Pancreas (tissue), 10 donors: ENCODE measurements at regions not wholly inside any gene's neighbourhood (a gene's known extent, or its start where the extent isn't known, plus 50 kb on each side); places are given as distances from the start of the nearest gene placed in this dataset.

ENCODE experiments used
- ATAC-seq, 4 donors: fragments of 200-7000 bp; cut with Tn5 transposase; one replicate each; pipeline versions ENCODE4 v1.8.0 to v1.9.1; 2020; ENCODE audit warnings: mild to moderate bottlenecking in 4 of 4, moderate library complexity in 4 of 4
- DNase-seq, 6 donors: peaks; one replicate each; pipeline ENCODE4 v3.0.0-alpha.2; 2020
- FAIRE-seq: peaks from 2 replicates; lab custom pipeline; 2012; peaks lifted over from hg19 to GRCh38; lab: Jason Lieb, UNC
- H3K27ac ChIP-seq, 4 donors: fragments of 200-600 bp; sonication (generic); 1 replicate in 3 of 4; 2 replicates in 1 of 4; pipeline versions ENCODE4 v1.5.0 to v1.8.0; 2020
- H3K27me3 ChIP-seq, 4 donors: fragments of 200-600 bp; one replicate each; pipeline ENCODE4 v1.8.0; 2021
- H3K36me3 ChIP-seq, 3 donors: fragments of 200-600 bp; sonication (generic) in 1 of 3; one replicate each; pipeline versions ENCODE4 v1.5.0 to v1.8.0; 2020 to 2021
- H3K4me1 ChIP-seq, 3 donors: fragments of 200-600 bp; one replicate each; pipeline ENCODE4 v1.8.0; 2021
- H3K4me3 ChIP-seq, 4 donors: fragments of 200-600 bp; sonication (generic) in 2 of 4; one replicate each; pipeline versions ENCODE4 v1.5.0 to v1.8.0; 2020 to 2021
- H3K9me3 ChIP-seq, 4 donors: fragments of 200-600 bp; one replicate each; pipeline ENCODE4 v1.8.0; 2021
- CTCF ChIP-seq, 4 donors: fragments of 200-600 bp; sonication (generic) in 3 of 4; IDR thresholded peaks; one replicate each; pipeline versions ENCODE4 v1.5.0 to v1.8.0; 2021; ENCODE audit warnings: antibody characterized with exemption in 4 of 4
- WGBS, 2 donors: extraction: QIAGEN DNeasy Blood & Tissue Kit; methylation state at CpG; one replicate each; pipeline ENCODE4 v1.1.7; 2013; 5-methylcytosine and 5-hydroxymethylcytosine counted together
- intact Hi-C, 3 donors: fragments of 100-400 bp; cut with DNase I; formaldehyde crosslinking; loops; one replicate each; pipeline versions ENCODE4 v1.11.1 to v1.14.2; 2022
- donor health status: healthy with polysubstance abuse.
- donor health status: DM: no; HTN: no; CAD: no; lungs with moderate emphysema.
- donor health status: DM: no; HTN: no; CAD: no.
- donor health status: control.
- donor health status: control.
- donor health status: Bipolar disorder and iron deficiency.
- donor health status: DM: yes; HTN: yes; CAD: no.
- donor health status: DM: no; HTN: no; CAD: no.
- donor health status: DM: no; HTN: no; CAD: no.
- donor health status: DM: yes; HTN: yes; CAD: no.

- WGBS, 2 donors, result 58 to 66% methylated on average over 17 of the region's 17 CpGs
- ATAC-seq (no peak), DNase-seq (no peak), FAIRE-seq (no peak)
- Histone ChIP-seq H3K27ac (no peak overlapping the region), H3K4me3 (no peak overlapping the region), H3K9me3 (no peaks in the 10 kb centered on the region), H3K36me3 (no peaks in the 10 kb centered on the region), H3K27me3 (no peaks in the 10 kb centered on the region), H3K4me1 (no peaks in the 10 kb centered on the region)
- intact Hi-C loops, result no loop called here
- no peak for TF ChIP-seq CTCF (IDR thresholded peaks at IDR 0.05)
Observed at GRCh38 chr9:16202914-16203728, 650.3 kb downstream of the CCDC171 start.

GRCh38 chr9:16203729-16204573 lies 651.1 kb downstream of the CCDC171 start:
- FAIRE-seq (no peak), DNase-seq (no peak), ATAC-seq (no peak)
- no peak for TF ChIP-seq CTCF (IDR thresholded peaks at IDR 0.05)
- Histone ChIP-seq H3K4me3 (no peak overlapping the region), H3K27ac (no peak overlapping the region), H3K4me1 (no peaks in the 10 kb centered on the region), H3K9me3 (no peaks in the 10 kb centered on the region), H3K36me3 (no peaks in the 10 kb centered on the region), H3K27me3 (no peaks in the 10 kb centered on the region)
- intact Hi-C loops, result no loop called here
- WGBS, 2 donors, result 68 to 77% methylated on average over 14 of the region's 14 CpGs

DNA sequence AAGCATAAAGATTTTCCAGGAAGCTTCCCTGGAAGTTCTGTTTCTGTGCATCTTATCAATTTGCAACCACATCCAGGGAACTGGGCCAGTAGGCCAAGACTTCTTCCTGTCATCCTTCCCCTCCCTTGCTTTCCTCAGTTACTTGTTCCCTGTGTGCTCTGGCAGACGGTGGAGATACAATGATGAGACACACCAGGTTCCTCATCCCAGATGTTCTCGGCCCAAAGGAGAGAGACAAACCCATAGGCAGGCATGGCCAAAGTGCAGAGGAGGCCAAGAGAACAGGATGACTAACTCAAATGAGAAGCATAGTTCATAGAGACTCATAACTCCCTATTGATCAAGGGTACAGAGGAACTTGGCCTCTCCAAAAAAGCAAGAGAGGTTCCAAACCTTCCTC lies 652.6 kb downstream of the CCDC171 start:
- FAIRE-seq, result no peak
- intact Hi-C loops, result no loop called here
- H3K27ac ChIP-seq, result no peak overlapping the region

DNA sequence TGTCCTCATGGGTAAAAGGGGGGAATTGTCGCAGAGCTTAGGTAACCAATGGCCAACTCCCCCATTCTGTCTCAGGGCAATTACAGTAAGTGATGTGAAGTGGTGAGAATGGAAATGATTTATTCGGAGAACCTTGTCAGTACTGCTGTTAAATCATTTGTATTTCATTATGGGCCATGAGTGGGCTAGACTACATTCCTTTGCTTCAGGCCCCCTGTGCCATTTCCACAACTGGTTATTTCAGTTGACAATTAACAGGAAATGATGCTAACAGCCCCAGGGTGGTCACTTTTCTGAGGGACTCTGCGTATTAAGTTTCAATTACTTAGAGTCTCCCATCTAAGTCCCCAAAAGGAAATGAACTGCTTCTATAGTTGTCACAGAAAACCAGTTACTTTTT lies 653.7 kb downstream of the CCDC171 start:
- no peaks in the 10 kb centered on the region for H3K27me3 ChIP-seq
- intact Hi-C loops, result no loop called here
- FAIRE-seq (no peak), ATAC-seq (no peak), DNase-seq (no peak)
- no peak overlapping the region for H3K27ac ChIP-seq
- TF ChIP-seq CTCF (IDR thresholded peaks at IDR 0.05), result no peak
- no peaks in the 10 kb centered on the region for H3K9me3 ChIP-seq
- WGBS, 2 donors, result 86 to 88% methylated on average over 3 of the region's 3 CpGs
- H3K36me3 ChIP-seq, result no peaks in the 10 kb centered on the region
- H3K4me1 ChIP-seq, result no peaks in the 10 kb centered on the region
- H3K4me3 ChIP-seq, result no peak overlapping the region

More for the DNA sequence above, 652.6 kb downstream of the CCDC171 start:
- Histone ChIP-seq H3K4me3 (no peak overlapping the region), H3K9me3 (no peaks in the 10 kb centered on the region), H3K36me3 (no peaks in the 10 kb centered on the region), H3K27me3 (no peaks in the 10 kb centered on the region), H3K4me1 (no peaks in the 10 kb centered on the region)
- no peak for ATAC-seq
- no peak for DNase-seq
- 73 to 86% methylated on average over 2 of the region's 2 CpGs for WGBS, 2 donors
- no peak for TF ChIP-seq CTCF (IDR thresholded peaks at IDR 0.05)
